Spinal cord (tissue), 9 donors: ENCODE measurements at regions not wholly inside any gene's neighbourhood (a gene's known extent, or its start where the extent isn't known, plus 50 kb on each side); places are given as distances from the start of the nearest gene placed in this dataset.
A peak's percentile ranks its signal among the peaks of the same experiment; 100 is the strongest.

Experiments used
- DNase-seq, 6 donors: peaks; one replicate each; pipeline versions ENCODE4 v3.0.0 to v3.0.0-alpha.2; 2013 to 2015; ENCODE audit warnings: low spot score in 6 of 6, low read depth in 4 of 6
- H3K27ac ChIP-seq: one replicate; pipeline ENCODE4 v1.5.1; 2013; ENCODE audit warnings: low read depth, low read length, control low read depth
- H3K27me3 ChIP-seq: one replicate; pipeline ENCODE4 v1.6.1; 2013; ENCODE audit warnings: low read length; ENCODE audit not compliant: control insufficient read depth, insufficient read depth
- H3K36me3 ChIP-seq: one replicate; pipeline ENCODE4 v1.6.1; 2013; ENCODE audit warnings: low read length; ENCODE audit not compliant: control insufficient read depth, insufficient read depth
- H3K4me1 ChIP-seq: one replicate; pipeline ENCODE4 v1.6.1; 2013; ENCODE audit warnings: low read length; ENCODE audit not compliant: control insufficient read depth, insufficient read depth
- H3K4me3 ChIP-seq: one replicate; pipeline ENCODE4 v1.5.1; 2013; ENCODE audit warnings: low read depth, low read length, control low read depth
- H3K9me3 ChIP-seq: one replicate; pipeline ENCODE4 v1.6.1; 2013; ENCODE audit warnings: low read length; ENCODE audit not compliant: control insufficient read depth, insufficient read depth
- WGBS: methylation state at CpG from one replicate; pipeline ENCODE4 v1.1.5; 2013; ENCODE audit warnings: missing lambda C conversion rate; ENCODE audit not compliant: insufficient coverage; 5-methylcytosine and 5-hydroxymethylcytosine counted together
- donor health status: healthy.

DNA sequence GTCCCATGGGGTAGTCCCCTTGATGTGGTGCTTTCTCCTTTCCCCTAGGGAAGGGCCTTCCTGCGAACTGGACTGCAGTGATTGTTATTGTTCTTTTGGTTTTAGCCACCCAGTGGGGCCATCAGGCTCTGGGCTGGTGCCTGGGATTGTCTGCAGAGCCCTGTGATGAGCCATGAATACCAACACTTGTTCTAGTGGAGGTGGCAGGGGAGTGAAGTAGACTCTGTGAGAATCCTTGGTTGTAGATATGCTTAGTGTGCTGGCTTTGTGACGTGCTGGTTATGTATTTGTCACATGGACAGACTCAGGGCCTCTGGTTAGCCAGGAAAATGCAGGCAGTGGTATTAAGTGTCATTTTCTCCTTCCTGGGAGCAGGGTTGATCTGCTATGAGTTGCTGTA is 51.8 kb upstream of the NDUFB4 start:
- Histone ChIP-seq H3K4me1 (no peaks in the 10 kb centered on the region), H3K27ac (no peak overlapping the region), H3K27me3 (no peaks in the 10 kb centered on the region), H3K9me3 (peaks cover 4% of the 10 kb centered on the region), H3K4me3 (no peak overlapping the region), H3K36me3 (no peaks in the 10 kb centered on the region)
- no peak for DNase-seq
- 75% methylated on average over 2 of the region's 2 CpGs for WGBS

DNA sequence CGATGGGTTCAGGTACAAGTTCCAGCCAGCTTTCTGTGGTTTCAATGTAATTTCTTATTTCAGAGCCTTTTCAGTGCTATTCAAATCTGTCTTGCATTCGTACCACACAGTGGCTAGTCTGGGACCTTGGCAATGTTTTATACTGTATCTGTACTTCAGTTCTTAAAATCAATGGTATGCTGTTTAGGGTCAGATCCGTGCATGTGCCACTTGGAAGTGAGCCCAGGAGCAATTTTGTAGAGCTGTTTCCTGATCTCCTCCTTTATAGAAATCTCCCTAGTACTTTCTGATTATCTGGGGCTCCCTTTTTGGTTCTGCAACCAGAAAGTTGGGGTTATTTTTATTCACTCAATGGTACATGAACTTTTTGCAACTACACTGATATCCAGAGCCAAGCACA is 59.5 kb upstream of the NDUFB4 start:
- DNase-seq = peak in 2 of 6 donors; percentile 35 to 39
- H3K9me3 ChIP-seq = peaks cover 1% of the 10 kb centered on the region
- 83% methylated on average over 1 of the region's 3 CpGs for WGBS
- no peak overlapping the region for H3K27ac ChIP-seq
- no peak overlapping the region for H3K4me3 ChIP-seq
- no peaks in the 10 kb centered on the region for H3K36me3 ChIP-seq
- H3K4me1 ChIP-seq = peaks cover 7% of the 10 kb centered on the region
- no peaks in the 10 kb centered on the region for H3K27me3 ChIP-seq

DNA sequence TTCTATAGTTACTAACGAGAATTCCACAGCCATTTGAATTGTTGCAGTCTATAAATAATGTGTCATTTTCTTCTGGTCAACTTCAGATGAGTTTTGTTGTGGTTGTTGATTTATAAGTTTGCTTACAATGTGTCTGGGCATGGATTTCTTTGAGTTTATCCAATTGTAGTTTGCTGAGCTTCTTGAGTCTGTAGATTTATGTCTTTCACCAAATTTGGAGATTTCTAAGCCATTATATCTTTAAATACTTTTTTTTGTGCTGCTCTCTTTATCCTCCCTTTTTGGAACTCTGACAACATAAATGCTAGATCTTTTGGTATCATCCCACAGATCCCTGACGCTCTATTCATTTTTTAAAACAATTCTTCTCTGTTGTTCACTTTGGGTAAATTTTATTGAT is 63.2 kb upstream of the NDUFB4 start:
- DNase-seq = no peak
- no peak overlapping the region for H3K4me3 ChIP-seq
- WGBS = no CpG with 5 or more reads among the region's 2 CpGs
- H3K27me3 ChIP-seq = no peaks in the 10 kb centered on the region
- no peaks in the 10 kb centered on the region for H3K9me3 ChIP-seq
- no peak overlapping the region for H3K27ac ChIP-seq
- H3K36me3 ChIP-seq = no peaks in the 10 kb centered on the region
- H3K4me1 ChIP-seq = peaks cover 7% of the 10 kb centered on the region

DNA sequence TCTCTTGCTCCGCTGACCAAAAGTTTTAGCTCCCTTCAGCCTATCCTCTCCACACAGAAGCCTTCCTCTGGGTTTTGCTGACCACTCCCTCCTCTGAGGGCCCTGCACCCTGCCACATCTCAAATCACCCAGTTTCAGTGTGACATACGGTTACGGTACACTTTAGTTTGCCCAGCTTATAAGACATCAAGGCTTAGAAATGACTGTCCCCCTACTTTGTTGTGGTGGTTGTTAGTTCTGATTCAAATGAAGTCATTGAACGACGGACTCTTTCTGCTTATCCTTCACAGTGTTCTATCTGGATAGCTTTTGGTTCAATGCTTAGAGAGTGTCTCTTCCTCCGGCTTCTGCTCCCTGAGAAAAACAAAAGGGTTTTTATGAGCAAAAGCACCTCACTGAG is 68.0 kb upstream of the NDUFB4 start:
- H3K4me1 ChIP-seq = no peaks in the 10 kb centered on the region
- H3K27me3 ChIP-seq = no peaks in the 10 kb centered on the region
- H3K36me3 ChIP-seq = no peaks in the 10 kb centered on the region
- WGBS = 100% methylated on average over 1 of the region's 6 CpGs
- no peak overlapping the region for H3K27ac ChIP-seq
- no peaks in the 10 kb centered on the region for H3K9me3 ChIP-seq
- peak in 1 of 6 donors; percentile 9 for DNase-seq
- H3K4me3 ChIP-seq = no peak overlapping the region

GRCh38 chr3:120526011-120526870 is 69.9 kb upstream of the NDUFB4 start:
- no CpG with 5 or more reads among the region's 3 CpGs for WGBS
- H3K27ac ChIP-seq = no peak overlapping the region
- no peak overlapping the region for H3K4me3 ChIP-seq
- DNase-seq = peak in 1 of 6 donors; percentile 29
- H3K4me1 ChIP-seq = no peaks in the 10 kb centered on the region
- H3K27me3 ChIP-seq = no peaks in the 10 kb centered on the region
- H3K36me3 ChIP-seq = no peaks in the 10 kb centered on the region
- H3K9me3 ChIP-seq = no peaks in the 10 kb centered on the region

DNA sequence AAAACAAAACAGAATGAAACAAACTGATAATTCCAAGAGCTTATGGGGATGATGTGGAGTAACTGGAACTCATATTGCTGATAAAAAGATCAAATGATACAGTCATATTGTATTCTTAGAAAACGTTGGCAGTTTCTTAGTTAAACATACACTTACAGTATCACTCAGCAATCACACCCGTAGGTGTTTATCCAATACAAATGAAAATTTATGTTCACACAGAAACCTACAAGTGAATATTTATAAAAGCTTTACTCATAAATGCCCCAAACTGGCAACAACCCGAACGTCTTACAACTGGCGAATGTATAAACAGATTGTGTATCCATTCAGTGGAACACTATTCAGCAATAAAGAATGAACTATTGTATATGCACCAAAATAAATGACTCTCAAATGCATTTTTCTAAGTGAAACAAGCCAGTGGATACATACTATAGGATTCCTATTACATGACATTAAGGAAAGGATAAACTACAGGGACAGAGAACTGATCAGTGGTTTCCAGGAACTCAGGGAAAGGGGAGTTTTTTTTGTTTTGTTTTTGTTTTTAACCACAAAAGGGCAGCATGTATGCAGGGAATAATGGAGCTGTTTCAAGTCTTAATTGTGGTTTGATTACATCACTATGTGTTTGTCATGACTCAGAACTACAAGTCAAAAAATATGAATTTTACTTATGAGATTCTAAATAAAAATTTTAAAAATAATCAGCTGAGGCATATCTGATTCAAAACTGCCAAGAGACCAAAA is 71.8 kb upstream of the NDUFB4 start:
- WGBS = no CpG with 5 or more reads among the region's 5 CpGs
- Histone ChIP-seq H3K27ac (no peak overlapping the region), H3K27me3 (no peaks in the 10 kb centered on the region), H3K36me3 (no peaks in the 10 kb centered on the region), H3K9me3 (no peaks in the 10 kb centered on the region), H3K4me3 (no peak overlapping the region), H3K4me1 (no peaks in the 10 kb centered on the region)
- DNase-seq = no peak

GRCh38 chr3:120516136-120516535 is 65.3 kb upstream of the FSTL1 start:
- Histone ChIP-seq H3K4me1 (no peaks in the 10 kb centered on the region), H3K27me3 (no peaks in the 10 kb centered on the region), H3K36me3 (no peaks in the 10 kb centered on the region), H3K27ac (no peak overlapping the region), H3K4me3 (no peak overlapping the region), H3K9me3 (no peaks in the 10 kb centered on the region)
- DNase-seq = no peak
- WGBS = 93% methylated on average over 3 of the region's 6 CpGs

DNA sequence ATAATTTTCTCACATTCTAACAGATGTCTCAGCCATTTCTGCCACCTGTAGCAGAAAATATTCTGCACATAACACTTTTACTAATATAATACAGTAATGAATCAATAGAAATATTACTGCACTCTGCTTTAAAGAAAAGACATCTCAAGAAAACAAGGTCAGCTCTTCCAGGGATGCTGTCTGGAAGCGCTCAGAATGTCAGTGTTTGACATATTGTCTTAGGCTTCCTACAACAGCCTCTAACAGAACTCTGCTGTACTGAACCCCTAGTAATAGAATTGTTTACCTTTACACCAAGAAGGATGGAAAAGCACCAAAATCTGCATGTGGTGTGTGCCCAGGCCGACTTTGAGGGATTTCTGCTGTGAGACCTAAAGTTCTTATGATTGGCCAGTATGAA is 61.9 kb upstream of the FSTL1 start:
- Histone ChIP-seq H3K27me3 (no peaks in the 10 kb centered on the region), H3K9me3 (peaks cover 3% of the 10 kb centered on the region), H3K4me1 (no peaks in the 10 kb centered on the region), H3K4me3 (no peak overlapping the region), H3K36me3 (no peaks in the 10 kb centered on the region), H3K27ac (no peak overlapping the region)
- DNase-seq = peak in 1 of 6 donors; percentile 1
- 57% methylated on average over 1 of the region's 2 CpGs for WGBS

DNA sequence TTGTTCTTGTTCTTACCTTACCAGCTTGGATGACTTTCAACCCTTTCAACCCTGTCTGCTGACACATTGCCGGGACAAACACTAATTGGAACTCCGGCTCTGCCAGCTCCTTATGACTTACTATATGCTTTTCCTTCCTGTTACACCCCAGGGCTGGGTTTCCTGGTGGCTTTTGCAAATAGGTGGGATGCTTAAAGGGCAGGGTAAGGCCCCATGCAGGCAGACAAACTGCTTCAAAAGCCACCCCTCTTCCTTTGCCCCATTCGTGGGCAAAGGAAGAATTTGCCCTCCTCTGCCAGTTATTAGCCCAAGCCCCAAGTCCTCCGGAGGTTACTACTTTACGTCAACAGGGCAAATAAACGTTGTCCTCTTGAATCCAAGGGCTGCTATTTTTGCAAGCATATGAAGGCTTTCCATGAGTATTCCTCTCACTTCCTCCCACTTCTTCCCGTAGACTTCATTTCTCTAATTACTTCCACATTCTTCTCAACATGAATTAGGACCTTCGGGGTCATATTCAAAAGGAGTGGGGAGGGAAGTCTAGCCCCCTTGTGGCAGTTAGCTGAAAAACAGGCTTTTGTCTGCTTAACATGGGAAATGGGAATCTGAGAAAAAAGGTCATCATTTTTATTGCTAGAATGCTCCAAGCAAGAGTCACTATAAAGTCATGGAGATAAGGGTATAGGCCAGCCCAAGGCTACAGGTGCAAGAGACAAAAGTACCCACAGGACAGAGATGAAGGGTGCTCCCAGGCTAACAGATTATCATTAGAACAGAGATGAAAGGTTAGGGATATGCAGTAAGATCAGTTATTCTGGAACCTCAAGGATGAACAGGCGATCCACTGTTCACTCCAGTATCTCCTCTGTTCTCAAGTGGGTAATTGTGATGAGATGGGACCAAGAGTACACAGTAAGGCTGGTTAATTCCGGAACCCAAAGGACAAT is 56.3 kb upstream of the FSTL1 start:
- peak in 3 of 6 donors; percentile 22 to 64 (median 41) for DNase-seq
- Histone ChIP-seq H3K9me3 (peaks cover 3% of the 10 kb centered on the region), H3K27me3 (no peaks in the 10 kb centered on the region), H3K4me1 (peaks cover 4% of the 10 kb centered on the region), H3K36me3 (no peaks in the 10 kb centered on the region), H3K27ac (no peak overlapping the region), H3K4me3 (no peak overlapping the region)
- WGBS = 90% methylated on average over 4 of the region's 10 CpGs
